ENCODE measurements at regions not wholly inside any gene's neighbourhood (a gene's known extent, or its start where the extent isn't known, plus 50 kb on each side); places are given as distances from the start of the nearest gene placed in this dataset.

GRCh38 chr5:124692950-124693349, 53.5 kb downstream of the ZNF608 start:
- H3K27me3 Mint-ChIP-seq: no peaks in the 10 kb centered on the region
- H3K4me3 Mint-ChIP-seq: no peak overlapping the region
- intact Hi-C loops (cut with micrococcal nuclease): no loop called here
- no peak overlapping the region for H3K27ac Mint-ChIP-seq
- no peaks in the 10 kb centered on the region for H3K4me1 Mint-ChIP-seq (ENCODE audit: low read depth)
- H3K9me3 Mint-ChIP-seq: no peaks in the 10 kb centered on the region
- no peaks in the 10 kb centered on the region for H3K36me3 Mint-ChIP-seq (ENCODE audit: low read depth)

- Mint-ChIP-seq H3K36me3 (ENCODE audit: low read depth) (no peaks in the 10 kb centered on the region), H3K27me3 (no peaks in the 10 kb centered on the region), H3K4me3 (no peak overlapping the region), H3K9me3 (no peaks in the 10 kb centered on the region), H3K27ac (no peak overlapping the region), H3K4me1 (ENCODE audit: low read depth) (no peaks in the 10 kb centered on the region)
- intact Hi-C loops (cut with micrococcal nuclease): no loop called here
Measured at GRCh38 chr5:124692324-124692723, 54.1 kb downstream of the ZNF608 start.

GRCh38 chr5:124689653-124690052, 56.8 kb downstream of the ZNF608 start:
- Mint-ChIP-seq H3K4me1 (ENCODE audit: low read depth) (no peaks in the 10 kb centered on the region), H3K27ac (no peak overlapping the region), H3K36me3 (ENCODE audit: low read depth) (no peaks in the 10 kb centered on the region), H3K4me3 (no peak overlapping the region), H3K9me3 (no peaks in the 10 kb centered on the region), H3K27me3 (peaks cover 2% of the 10 kb centered on the region)
- intact Hi-C loops (cut with micrococcal nuclease): no loop called here

- no peak overlapping the region for H3K4me3 Mint-ChIP-seq
- intact Hi-C loops (cut with micrococcal nuclease): no loop called here
- H3K9me3 Mint-ChIP-seq: no peaks in the 10 kb centered on the region
- H3K36me3 Mint-ChIP-seq (ENCODE audit: low read depth): no peaks in the 10 kb centered on the region
- H3K27me3 Mint-ChIP-seq: peaks cover 2% of the 10 kb centered on the region
- H3K4me1 Mint-ChIP-seq (ENCODE audit: low read depth): no peaks in the 10 kb centered on the region
- no peak overlapping the region for H3K27ac Mint-ChIP-seq
Measured at GRCh38 chr5:124686239-124687004, 60.0 kb downstream of the ZNF608 start.

- Mint-ChIP-seq H3K4me1 (ENCODE audit: low read depth) (no peaks in the 10 kb centered on the region), H3K9me3 (no peaks in the 10 kb centered on the region), H3K4me3 (no peak overlapping the region), H3K27me3 (peaks cover 2% of the 10 kb centered on the region), H3K27ac (no peak overlapping the region), H3K36me3 (ENCODE audit: low read depth) (no peaks in the 10 kb centered on the region)
- intact Hi-C loops (cut with micrococcal nuclease): no loop called here
Measured at GRCh38 chr5:124685404-124685930, 61.0 kb downstream of the ZNF608 start.

GRCh38 chr5:124683917-124684555, 62.4 kb downstream of the ZNF608 start:
- intact Hi-C loops (cut with micrococcal nuclease): no loop called here
- Mint-ChIP-seq H3K36me3 (ENCODE audit: low read depth) (no peaks in the 10 kb centered on the region), H3K27ac (no peak overlapping the region), H3K4me1 (ENCODE audit: low read depth) (no peaks in the 10 kb centered on the region), H3K27me3 (peaks cover 2% of the 10 kb centered on the region), H3K9me3 (no peaks in the 10 kb centered on the region), H3K4me3 (no peak overlapping the region)

GRCh38 chr5:124679578-124680199, 66.8 kb downstream of the ZNF608 start:
- H3K4me3 Mint-ChIP-seq: no peak overlapping the region
- H3K36me3 Mint-ChIP-seq (ENCODE audit: low read depth): no peaks in the 10 kb centered on the region
- H3K4me1 Mint-ChIP-seq (ENCODE audit: low read depth): no peaks in the 10 kb centered on the region
- no peaks in the 10 kb centered on the region for H3K9me3 Mint-ChIP-seq
- intact Hi-C loops (cut with micrococcal nuclease): no loop called here
- H3K27ac Mint-ChIP-seq: no peak overlapping the region
- peaks cover 5% of the 10 kb centered on the region for H3K27me3 Mint-ChIP-seq

- Mint-ChIP-seq H3K36me3 (ENCODE audit: low read depth) (no peaks in the 10 kb centered on the region), H3K4me1 (ENCODE audit: low read depth) (no peaks in the 10 kb centered on the region), H3K27ac (no peak overlapping the region), H3K4me3 (no peak overlapping the region), H3K9me3 (no peaks in the 10 kb centered on the region), H3K27me3 (peaks cover 5% of the 10 kb centered on the region)
- intact Hi-C loops (cut with micrococcal nuclease): no loop called here
Measured at GRCh38 chr5:124678922-124679519, 67.4 kb downstream of the ZNF608 start.

- Mint-ChIP-seq H3K27ac (no peak overlapping the region), H3K36me3 (ENCODE audit: low read depth) (no peaks in the 10 kb centered on the region), H3K4me3 (no peak overlapping the region), H3K27me3 (peaks cover 5% of the 10 kb centered on the region), H3K9me3 (no peaks in the 10 kb centered on the region), H3K4me1 (ENCODE audit: low read depth) (no peaks in the 10 kb centered on the region)
- intact Hi-C loops (cut with micrococcal nuclease): no loop called here
Measured at GRCh38 chr5:124678468-124678867, 68.0 kb downstream of the ZNF608 start.

- intact Hi-C loops (cut with micrococcal nuclease): no loop called here
- Mint-ChIP-seq H3K4me1 (ENCODE audit: low read depth) (no peaks in the 10 kb centered on the region), H3K4me3 (no peak overlapping the region), H3K36me3 (ENCODE audit: low read depth) (no peaks in the 10 kb centered on the region), H3K9me3 (no peaks in the 10 kb centered on the region), H3K27ac (no peak overlapping the region), H3K27me3 (peaks cover 5% of the 10 kb centered on the region)
Measured at GRCh38 chr5:124677374-124678351, 68.8 kb downstream of the ZNF608 start.

- Mint-ChIP-seq H3K27ac (no peak overlapping the region), H3K4me1 (ENCODE audit: low read depth) (no peaks in the 10 kb centered on the region), H3K27me3 (peaks cover 5% of the 10 kb centered on the region), H3K9me3 (no peaks in the 10 kb centered on the region), H3K4me3 (no peak overlapping the region), H3K36me3 (ENCODE audit: low read depth) (no peaks in the 10 kb centered on the region)
- intact Hi-C loops (cut with micrococcal nuclease): no loop called here
Measured at GRCh38 chr5:124675931-124676846, 70.2 kb downstream of the ZNF608 start.

GRCh38 chr5:124671193-124671592, 75.2 kb downstream of the ZNF608 start:
- intact Hi-C loops (cut with micrococcal nuclease): no loop called here
- Mint-ChIP-seq H3K27me3 (peaks cover 12% of the 10 kb centered on the region), H3K4me3 (no peak overlapping the region), H3K27ac (no peak overlapping the region), H3K36me3 (ENCODE audit: low read depth) (no peaks in the 10 kb centered on the region), H3K9me3 (no peaks in the 10 kb centered on the region), H3K4me1 (ENCODE audit: low read depth) (no peaks in the 10 kb centered on the region)
